Keratinocyte (primary cell): ENCODE measurements at regions not wholly inside any gene's neighbourhood (a gene's known extent, or its start where the extent isn't known, plus 50 kb on each side); places are given as distances from the start of the nearest gene placed in this dataset.

ENCODE experiments used
- DNase-seq: peaks from one replicate; pipeline ENCODE4 v3.0.0-alpha.2; 2011; ENCODE audit warnings: low read depth, missing footprints, low spot score
- FAIRE-seq: peaks from 2 replicates; lab custom pipeline; 2011; peaks lifted over from hg19 to GRCh38; lab: Jason Lieb, UNC
- H2AFZ ChIP-seq: 2 replicates; pipeline ENCODE4 v1.6.0; 2012; ENCODE audit warnings: low read length, control low read depth, inconsistent platforms; ENCODE audit not compliant: control insufficient read depth
- H3K27ac ChIP-seq: 2 replicates; pipeline ENCODE4 v1.5.1; 2011; ENCODE audit warnings: low read length; ENCODE audit not compliant: control insufficient read depth, insufficient read depth
- H3K27me3 ChIP-seq: 3 replicates; pipeline ENCODE4 v1.6.0; 2011; ENCODE audit warnings: low read length; ENCODE audit not compliant: control insufficient read depth, insufficient read depth; ENCODE audit errors: extremely low read depth
- H3K36me3 ChIP-seq, 2 experiments: 2 replicates in 1 of 2; 3 replicates in 1 of 2; pipeline ENCODE4 v1.5.1; 2011; ENCODE audit warnings: low read length in 2 of 2, mild to moderate bottlenecking in 1 of 2; ENCODE audit not compliant: control insufficient read depth in 2 of 2, insufficient read depth in 2 of 2; ENCODE audit errors: extremely low read depth in 1 of 2
- H3K4me1 ChIP-seq: 3 replicates; pipeline ENCODE4 v1.5.1; 2011; ENCODE audit warnings: low read length; ENCODE audit not compliant: control insufficient read depth, insufficient read depth; ENCODE audit errors: extremely low read depth
- H3K4me2 ChIP-seq: 3 replicates; pipeline ENCODE4 v1.6.0; 2011; ENCODE audit warnings: low read depth, low read length; ENCODE audit not compliant: control insufficient read depth, insufficient read depth; ENCODE audit errors: extremely low read depth
- H3K4me3 ChIP-seq, 3 experiments: fragments of 200-600 bp in 1 of 3; sonication (generic) in 1 of 3; 2 replicates in 2 of 3; 3 replicates in 1 of 3; pipeline ENCODE4 v1.5.1; 2011 to 2016; ENCODE audit warnings: low read length in 3 of 3, mild to moderate bottlenecking in 3 of 3, control low read depth in 2 of 3, inconsistent platforms in 1 of 3, low read depth in 1 of 3, mixed read lengths in 1 of 3, mixed run types in 1 of 3, moderate library complexity in 1 of 3; ENCODE audit not compliant: control insufficient read depth in 2 of 3, insufficient read depth in 2 of 3; ENCODE audit errors: extremely low read depth in 1 of 3
- H3K79me2 ChIP-seq: 2 replicates; pipeline ENCODE4 v1.6.0; 2012; ENCODE audit warnings: low read length; ENCODE audit not compliant: control insufficient read depth, insufficient read depth
- H3K9ac ChIP-seq: 3 replicates; pipeline ENCODE4 v1.6.0; 2011; ENCODE audit warnings: low read length; ENCODE audit not compliant: control insufficient read depth, insufficient read depth; ENCODE audit errors: extremely low read depth
- H3K9me1 ChIP-seq: 3 replicates; pipeline ENCODE4 v1.6.0; 2011; ENCODE audit warnings: low read length; ENCODE audit not compliant: control insufficient read depth, insufficient read depth; ENCODE audit errors: extremely low read depth
- H3K9me3 ChIP-seq: 2 replicates; pipeline ENCODE4 v1.5.1; 2012; ENCODE audit warnings: low read depth, low read length; ENCODE audit not compliant: control insufficient read depth
- H4K20me1 ChIP-seq: 3 replicates; pipeline ENCODE4 v1.6.0; 2011; ENCODE audit warnings: low read length; ENCODE audit not compliant: control insufficient read depth, insufficient read depth; ENCODE audit errors: extremely low read depth
- EZH2 ChIP-seq: IDR thresholded peaks from one replicate; pipeline ENCODE4 v1.6.1; 2012; ENCODE audit warnings: inconsistent platforms, mild to moderate bottlenecking, low read length, moderate library complexity
- dilution Hi-C: fragments of 300-500 bp; cut with MboI; formaldehyde crosslinking; loops from one replicate; pipeline ENCODE4 v1.7.0; 2020; ENCODE audit warnings: low sequenced_read_pairs; ENCODE audit not compliant: extremely low pct_ligation_motif_present
- TF ChIP-seq, protein P1 (sequence below), 3 experiments: IDR thresholded peaks in 1 of 3; conservative IDR thresholded peaks in 1 of 3; optimal IDR thresholded peaks in 1 of 3; 2 replicates in 2 of 3; 3 replicates in 1 of 3; pipeline versions ENCODE3 to v1.5.1; 2011; ENCODE audit warnings: low read length in 3 of 3, mild to moderate bottlenecking in 3 of 3, moderate library complexity in 2 of 3, control low read depth in 1 of 3, inconsistent platforms in 1 of 3; ENCODE audit not compliant: insufficient read depth in 2 of 3; ENCODE audit errors: extremely low read depth in 1 of 3

- Histone ChIP-seq H4K20me1 (no peaks in the 10 kb centered on the region), H3K9ac (no peak overlapping the region), H3K9me1 (no peaks in the 10 kb centered on the region), H3K36me3 (no peaks in the 10 kb centered on the region), H3K4me1 (no peaks in the 10 kb centered on the region), H3K9me3 (no peaks in the 10 kb centered on the region), H3K4me2 (no peak overlapping the region), H3K27ac (no peak overlapping the region), H3K4me3 (no peak overlapping the region), H3K27me3 (no peaks in the 10 kb centered on the region), H3K79me2 (no peaks in the 10 kb centered on the region), H2AFZ (no peak overlapping the region)
- dilution Hi-C loops, result no loop called here
- no peak for DNase-seq
- TF ChIP-seq EZH2, result no peak
- TF ChIP-seq, protein P1, sequence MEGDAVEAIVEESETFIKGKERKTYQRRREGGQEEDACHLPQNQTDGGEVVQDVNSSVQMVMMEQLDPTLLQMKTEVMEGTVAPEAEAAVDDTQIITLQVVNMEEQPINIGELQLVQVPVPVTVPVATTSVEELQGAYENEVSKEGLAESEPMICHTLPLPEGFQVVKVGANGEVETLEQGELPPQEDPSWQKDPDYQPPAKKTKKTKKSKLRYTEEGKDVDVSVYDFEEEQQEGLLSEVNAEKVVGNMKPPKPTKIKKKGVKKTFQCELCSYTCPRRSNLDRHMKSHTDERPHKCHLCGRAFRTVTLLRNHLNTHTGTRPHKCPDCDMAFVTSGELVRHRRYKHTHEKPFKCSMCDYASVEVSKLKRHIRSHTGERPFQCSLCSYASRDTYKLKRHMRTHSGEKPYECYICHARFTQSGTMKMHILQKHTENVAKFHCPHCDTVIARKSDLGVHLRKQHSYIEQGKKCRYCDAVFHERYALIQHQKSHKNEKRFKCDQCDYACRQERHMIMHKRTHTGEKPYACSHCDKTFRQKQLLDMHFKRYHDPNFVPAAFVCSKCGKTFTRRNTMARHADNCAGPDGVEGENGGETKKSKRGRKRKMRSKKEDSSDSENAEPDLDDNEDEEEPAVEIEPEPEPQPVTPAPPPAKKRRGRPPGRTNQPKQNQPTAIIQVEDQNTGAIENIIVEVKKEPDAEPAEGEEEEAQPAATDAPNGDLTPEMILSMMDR (optimal IDR thresholded peaks at IDR 0.05 in 1 of 3, IDR thresholded peaks at IDR 0.05 in 1 of 3, conservative IDR thresholded peaks at IDR 0.05 in 1 of 3; ENCODE audit: extremely low read depth in 1 of 3, insufficient read depth in 2 of 3, low read length in 3 of 3), result no peak
- no peak for FAIRE-seq
Observed at GRCh38 chr5:93285461-93285860, 295.6 kb downstream of the NR2F1-AS1 start.

DNA sequence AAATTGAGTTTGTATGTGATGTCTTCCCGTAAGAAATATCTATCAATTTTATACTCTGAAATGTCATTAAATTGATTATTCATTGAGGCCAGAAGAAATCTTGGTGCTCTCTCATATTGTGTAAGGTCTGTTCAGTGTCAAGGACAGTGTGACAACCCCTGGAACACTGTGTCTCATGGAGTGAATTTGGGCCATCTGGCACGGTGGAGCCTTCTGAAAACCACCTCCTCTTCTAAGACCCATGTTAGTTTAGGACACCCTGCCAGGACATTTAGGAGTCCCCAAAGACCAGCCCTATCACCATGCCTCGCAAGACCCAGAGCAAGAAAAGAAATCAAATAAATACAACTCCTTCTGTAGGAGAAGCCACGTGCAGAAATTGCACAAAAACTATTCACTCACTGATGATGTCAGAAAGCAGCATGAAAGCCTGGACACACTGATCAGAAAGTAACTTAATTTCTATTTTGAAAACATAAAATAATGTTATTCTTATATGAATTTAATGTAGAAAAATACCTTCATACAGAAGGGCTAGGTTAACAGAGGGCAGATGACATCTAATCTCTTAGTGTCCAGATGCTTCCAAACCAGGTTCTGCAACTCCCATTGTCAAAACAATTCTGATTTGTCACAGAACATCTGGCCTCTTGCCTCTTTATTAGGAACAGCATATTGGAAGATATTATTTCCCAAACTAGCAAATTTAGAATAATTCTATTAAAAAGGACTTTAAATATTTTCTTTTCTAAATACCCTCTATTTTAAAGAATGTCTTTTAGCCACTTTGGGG, 298.8 kb downstream of the NR2F1-AS1 start:
- dilution Hi-C loops, result no loop called here
- no peak overlapping the region for H3K27ac ChIP-seq
- no peak overlapping the region for H3K4me2 ChIP-seq
- no peak for TF ChIP-seq EZH2
- TF ChIP-seq, protein P1 (optimal IDR thresholded peaks at IDR 0.05 in 1 of 3, IDR thresholded peaks at IDR 0.05 in 1 of 3, conservative IDR thresholded peaks at IDR 0.05 in 1 of 3; ENCODE audit: extremely low read depth in 1 of 3, insufficient read depth in 2 of 3, low read length in 3 of 3), result no peak
- H3K36me3 ChIP-seq, result no peaks in the 10 kb centered on the region
- H3K9me1 ChIP-seq, result no peaks in the 10 kb centered on the region
- DNase-seq (no peak), FAIRE-seq (no peak)
- no peaks in the 10 kb centered on the region for H3K9me3 ChIP-seq
- no peaks in the 10 kb centered on the region for H3K79me2 ChIP-seq
- no peaks in the 10 kb centered on the region for H4K20me1 ChIP-seq
- H3K9ac ChIP-seq, result no peak overlapping the region
- H2AFZ ChIP-seq, result no peak overlapping the region
- no peaks in the 10 kb centered on the region for H3K27me3 ChIP-seq
- H3K4me3 ChIP-seq, result no peak overlapping the region
- H3K4me1 ChIP-seq, result peaks cover 7% of the 10 kb centered on the region
